ENCODE measurements at regions not wholly inside any gene's neighbourhood (a gene's known extent, or its start where the extent isn't known, plus 50 kb on each side); places are given as distances from the start of the nearest gene placed in this dataset.
"Not testable (repeated sequence)": the region's sequence is repeated elsewhere in the genome, so short reads cannot be mapped to it uniquely, and the experiment has no call there.

DNA sequence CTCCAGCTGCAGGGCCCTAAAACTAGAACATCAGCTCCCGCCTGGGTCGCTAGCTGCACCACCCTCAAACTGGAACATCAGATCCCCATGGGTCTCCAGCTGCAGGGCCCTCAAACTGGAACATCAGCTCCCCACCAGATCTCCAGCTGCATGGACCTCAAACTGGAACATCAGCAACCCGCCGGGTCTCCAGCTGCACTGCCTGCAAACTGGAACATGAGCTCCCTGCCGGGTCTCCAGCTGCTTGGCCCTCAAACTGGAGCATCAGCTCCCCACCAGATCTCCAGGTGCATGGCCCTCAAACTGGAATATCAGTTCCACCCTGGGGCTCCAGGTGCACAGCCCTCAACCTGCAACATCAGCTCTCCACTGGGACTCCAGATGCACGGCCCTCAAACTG is 82.7 kb downstream of the TFRC start:
- DNase-seq (ENCODE audit: missing footprints); intact Hi-C loops (cut with DNase I); ATAC-seq: not testable (repeated sequence)

DNA sequence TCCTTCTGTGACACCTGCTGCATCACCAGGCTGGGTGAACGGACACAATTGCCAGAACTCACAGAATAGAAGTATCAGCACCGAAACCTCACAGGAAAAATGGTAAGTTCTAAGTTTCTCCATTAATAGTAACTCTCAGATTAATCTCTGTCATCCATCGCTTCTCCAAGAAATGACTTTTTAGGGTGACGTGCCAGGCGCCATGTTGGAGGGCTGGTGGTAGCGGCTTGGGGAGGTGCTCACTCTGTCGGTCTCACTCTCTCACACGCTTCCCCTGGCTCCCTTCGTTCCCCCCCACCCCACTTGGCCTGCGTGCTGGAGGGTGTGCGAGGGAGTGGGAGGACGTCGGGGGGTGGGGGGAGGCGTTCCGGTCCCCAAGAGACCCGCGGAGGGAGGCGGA is 85.6 kb downstream of the TFRC start:
- ATAC-seq; DNase-seq (ENCODE audit: missing footprints); intact Hi-C loops (cut with DNase I): not testable (repeated sequence)

DNA sequence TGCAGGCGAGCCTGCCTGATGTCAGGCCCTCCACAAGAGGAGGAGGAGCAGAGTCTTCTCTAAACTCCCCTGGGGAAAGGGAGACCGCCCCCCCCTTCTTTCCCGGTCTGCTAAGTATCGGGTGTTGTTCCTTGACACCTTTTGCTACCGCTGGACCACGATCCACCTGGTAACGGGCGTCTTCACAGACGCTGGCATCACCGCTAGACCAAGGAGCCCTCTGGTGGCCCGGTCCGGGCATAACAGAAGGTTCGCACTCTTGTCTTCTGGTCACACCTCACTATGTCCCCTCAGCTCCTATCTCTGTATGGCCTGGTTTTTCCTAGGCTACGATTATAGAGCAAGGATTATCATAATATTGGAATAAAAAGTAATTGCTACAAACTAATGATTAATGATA is 86.0 kb upstream of the TNK2 start:
- DNase-seq (ENCODE audit: missing footprints) = peak; percentile 84
- ATAC-seq; intact Hi-C loops (cut with DNase I): not testable (repeated sequence)

DNA sequence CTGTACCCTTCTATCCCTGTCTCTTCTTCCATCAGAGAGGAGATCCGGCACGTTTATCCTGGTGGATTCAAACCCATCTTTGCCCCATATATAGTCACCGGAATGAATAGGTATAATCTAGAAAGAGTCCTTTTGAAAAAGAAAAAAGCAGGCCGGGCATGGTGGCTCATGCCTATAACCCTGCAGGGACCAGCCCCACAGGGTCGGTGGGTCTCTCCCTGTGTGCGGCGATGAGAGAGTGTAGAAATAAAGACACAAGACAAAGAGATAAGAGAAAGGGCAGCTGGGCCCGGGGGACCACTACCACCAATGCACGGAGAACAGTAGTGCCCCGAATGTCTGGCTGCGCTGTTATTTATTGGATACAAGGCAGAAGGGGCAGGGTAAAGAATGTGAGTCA is 85.3 kb upstream of the TNK2 start:
- intact Hi-C loops (cut with DNase I); ATAC-seq; DNase-seq (ENCODE audit: missing footprints): not testable (repeated sequence)

DNA sequence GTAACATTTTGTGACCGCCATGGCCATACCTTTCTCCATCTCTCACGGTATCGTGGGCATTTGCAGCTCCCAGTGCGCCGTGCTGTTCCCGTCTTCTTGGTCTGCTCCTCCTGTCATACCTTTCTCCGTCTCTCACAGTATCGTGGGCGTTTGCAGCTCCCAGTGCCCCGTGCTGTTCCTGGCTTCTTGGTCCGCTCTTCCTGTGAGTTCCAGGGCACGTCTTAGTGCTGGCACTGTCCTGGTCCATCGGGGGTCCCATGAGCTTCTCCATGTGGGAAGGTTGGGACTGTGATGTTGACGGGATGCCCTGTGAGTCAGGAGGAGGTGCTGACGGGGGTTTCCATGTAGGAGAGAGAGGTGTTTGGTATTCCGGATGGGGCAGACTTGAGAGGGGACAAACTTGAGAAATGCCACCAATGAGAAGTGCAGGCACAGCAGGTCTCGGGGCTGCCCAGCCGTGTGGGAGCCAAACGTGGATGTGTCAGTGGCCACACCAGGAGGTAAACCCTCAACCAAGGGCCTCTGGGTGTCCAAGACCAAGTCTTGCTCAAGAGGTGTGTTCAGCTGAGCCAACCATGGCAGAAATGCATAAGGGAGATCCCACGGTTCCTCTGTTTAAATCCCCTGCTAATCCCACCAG is 84.7 kb upstream of the TNK2 start:
- DNase-seq (ENCODE audit: missing footprints); ATAC-seq; intact Hi-C loops (cut with DNase I): not testable (repeated sequence)

DNA sequence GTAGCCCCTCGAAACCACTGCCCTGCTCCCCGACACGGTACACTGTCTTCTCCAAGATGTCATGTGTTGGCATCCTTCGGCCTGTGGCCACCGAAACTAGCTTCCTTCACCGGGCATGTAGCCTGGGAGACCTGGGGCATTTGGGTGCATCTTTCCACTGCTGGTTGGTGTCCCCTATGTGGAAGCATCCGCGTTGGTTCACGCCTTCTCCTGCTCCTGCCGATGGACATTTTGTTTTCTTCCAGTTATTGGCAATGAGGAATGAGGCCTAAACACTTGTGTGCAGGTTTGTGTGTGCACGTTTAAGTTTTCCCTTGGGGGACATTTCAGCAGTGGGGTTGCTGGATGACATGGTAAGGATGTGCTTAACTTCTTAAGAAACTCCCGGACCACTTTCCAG is 83.6 kb upstream of the TNK2 start:
- ATAC-seq; intact Hi-C loops (cut with DNase I); DNase-seq (ENCODE audit: missing footprints): not testable (repeated sequence)

DNA sequence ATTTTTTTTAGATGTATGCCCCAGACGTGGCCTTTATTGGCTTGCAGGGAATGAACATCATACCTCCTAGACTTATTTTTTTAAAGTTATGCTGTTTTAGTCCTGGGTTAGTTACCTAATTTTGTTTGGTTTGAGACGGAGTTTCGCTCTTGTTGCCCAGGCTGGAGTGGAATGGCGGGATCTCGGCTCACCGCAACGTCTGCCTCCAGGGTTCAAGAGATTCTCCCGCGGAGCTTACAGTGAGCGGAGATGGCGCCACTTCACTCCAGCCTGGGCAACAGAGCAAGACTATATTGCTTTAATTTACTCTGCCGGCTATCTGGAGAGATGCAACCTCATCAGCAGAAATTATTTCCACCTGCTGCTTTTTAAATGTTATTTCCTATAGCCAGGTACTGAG is 82.9 kb upstream of the TNK2 start:
- ATAC-seq; DNase-seq (ENCODE audit: missing footprints); intact Hi-C loops (cut with DNase I): not testable (repeated sequence)

DNA sequence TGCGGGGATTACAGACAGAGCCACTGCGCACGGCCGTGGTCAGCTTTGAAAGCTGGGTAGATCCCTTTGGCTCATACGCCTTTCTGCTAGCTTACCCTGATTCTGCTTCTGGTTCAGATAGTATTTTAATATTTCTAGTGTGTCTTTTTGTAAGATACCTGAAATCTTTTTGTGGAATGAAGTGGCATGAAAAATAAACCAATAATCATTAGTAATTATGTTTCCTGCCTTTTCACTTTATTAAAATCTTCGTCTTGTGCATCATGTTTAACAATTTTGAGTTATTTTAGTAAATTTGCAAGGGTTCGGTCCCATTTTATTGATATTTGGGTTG is 82.5 kb upstream of the TNK2 start:
- ATAC-seq; DNase-seq (ENCODE audit: missing footprints); intact Hi-C loops (cut with DNase I): not testable (repeated sequence)

DNA sequence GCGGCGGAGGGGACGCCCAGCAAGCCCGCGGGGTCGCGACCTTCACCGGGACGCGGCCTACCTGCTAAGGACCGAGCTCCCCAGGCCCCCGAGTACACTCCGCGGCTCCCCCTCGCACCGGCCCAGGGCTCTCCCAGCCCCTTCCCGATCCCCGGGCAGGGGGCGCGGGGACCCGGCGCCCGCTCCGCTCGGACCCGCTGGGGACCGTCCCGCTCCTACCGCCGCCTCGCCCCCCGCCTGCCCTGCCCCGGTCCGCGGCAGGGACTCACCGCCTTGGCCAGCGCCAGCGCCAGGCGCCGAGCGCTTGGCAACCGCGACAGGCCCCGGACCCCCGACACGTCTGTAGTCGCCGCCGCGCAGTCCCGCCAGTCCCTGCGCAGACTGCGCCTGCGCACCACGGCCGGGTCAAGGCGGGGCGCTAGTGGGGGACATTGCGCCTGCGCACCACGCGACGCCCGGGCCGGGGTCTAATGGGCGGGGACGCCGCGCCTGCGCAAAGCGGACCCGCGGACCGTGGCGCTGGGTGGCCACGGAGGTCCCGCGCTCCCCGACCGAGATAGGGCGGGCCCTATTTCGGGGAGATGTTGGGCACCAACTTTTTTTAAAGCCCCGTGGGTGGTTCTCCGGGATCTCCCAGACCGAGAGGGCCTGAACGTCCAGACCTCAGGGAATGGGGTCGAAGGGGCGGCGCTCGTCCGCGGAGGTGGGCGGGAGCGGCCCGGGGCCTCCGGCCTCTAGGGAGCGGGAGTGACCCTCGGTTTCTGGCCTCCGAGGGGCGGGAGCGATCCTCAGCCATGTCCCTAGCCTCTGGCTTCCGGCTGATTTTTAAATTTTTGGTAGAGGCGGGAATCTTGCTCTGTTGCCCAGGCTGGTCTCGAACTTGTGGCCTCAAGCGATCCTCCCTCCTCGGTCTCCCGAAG is 81.8 kb upstream of the TNK2 start:
- intact Hi-C loops (cut with DNase I) = not testable (repeated sequence)
- peak; percentile 98 for DNase-seq (ENCODE audit: missing footprints)
- peak; percentile 96 for ATAC-seq

DNA sequence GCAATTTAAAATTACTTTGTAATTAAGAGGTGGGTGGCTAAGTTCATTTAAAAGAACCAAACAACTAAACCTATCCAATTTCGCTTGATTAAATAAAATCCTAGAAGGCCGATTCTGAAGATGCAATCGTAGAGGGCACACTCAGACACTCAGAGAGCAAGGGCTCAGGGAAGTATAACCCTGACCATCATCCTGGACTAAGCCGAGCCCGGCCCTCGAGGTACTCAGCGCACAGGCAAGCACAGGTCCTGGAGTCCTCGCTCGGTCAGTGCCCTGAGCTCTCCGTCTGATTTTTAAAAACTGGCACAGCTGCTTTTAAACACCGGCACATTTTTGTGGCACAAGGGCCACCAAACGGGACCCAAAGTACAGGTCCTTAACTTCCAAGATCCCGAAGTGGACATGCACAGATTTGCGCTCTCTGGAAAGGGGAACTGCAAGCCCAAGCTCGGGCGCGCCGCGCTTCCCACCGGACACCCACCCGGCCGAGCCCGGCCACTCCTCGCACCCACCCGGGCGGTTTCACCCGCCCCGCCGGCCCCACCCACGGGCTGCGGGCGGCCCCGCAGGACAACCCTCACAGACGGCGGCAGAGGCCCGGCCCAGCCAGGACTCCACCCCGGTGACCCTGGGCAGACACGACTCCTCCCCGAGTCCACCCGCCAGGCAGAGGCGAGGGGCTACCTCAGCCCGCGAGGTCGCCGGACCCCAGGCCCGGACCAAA is 81.0 kb upstream of the TNK2 start:
- ATAC-seq = peak; percentile 79
- DNase-seq (ENCODE audit: missing footprints) = peak; percentile 83
- intact Hi-C loops (cut with DNase I) = not testable (repeated sequence)

DNA sequence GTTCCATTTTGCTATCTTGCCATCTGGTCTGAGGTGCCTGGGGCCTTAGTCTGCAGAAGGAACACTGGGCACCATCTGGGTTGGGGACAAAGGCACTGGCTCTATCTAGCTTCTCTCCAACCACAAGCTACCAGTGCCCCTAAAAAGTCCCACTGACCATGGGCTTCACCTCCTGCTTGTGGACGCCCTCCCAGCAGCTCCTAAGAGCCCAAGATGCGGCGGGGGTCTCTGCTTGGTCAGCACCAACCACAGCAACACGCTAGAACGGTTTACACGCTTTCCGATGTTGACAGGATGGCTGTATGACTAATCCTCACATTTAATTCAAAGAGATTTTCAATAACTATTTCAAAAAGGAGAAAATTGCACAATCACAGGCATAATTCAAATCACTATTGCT is 80.4 kb upstream of the TNK2 start:
- DNase-seq (ENCODE audit: missing footprints); ATAC-seq; intact Hi-C loops (cut with DNase I): not testable (repeated sequence)

DNA sequence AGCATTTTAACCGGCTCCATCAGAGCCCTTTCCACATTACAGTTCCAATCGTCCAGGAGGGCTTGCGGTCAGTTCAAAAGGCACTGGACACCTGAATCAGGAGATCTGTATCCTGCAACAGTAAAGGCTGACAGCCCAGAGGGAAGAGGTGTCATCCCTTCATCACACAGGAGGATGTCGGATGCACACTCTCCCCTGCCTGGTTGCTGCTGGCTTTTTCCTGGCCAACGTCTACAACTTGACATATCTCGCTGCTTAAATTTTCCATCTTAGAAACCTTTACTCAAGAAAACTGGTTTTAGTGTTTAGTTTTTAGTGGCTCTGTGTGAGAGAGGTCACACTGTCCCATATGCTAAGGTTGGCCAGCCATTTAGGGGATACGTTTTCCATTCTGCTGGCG is 78.7 kb upstream of the TNK2 start:
- ATAC-seq; intact Hi-C loops (cut with DNase I); DNase-seq (ENCODE audit: missing footprints): not testable (repeated sequence)

DNA sequence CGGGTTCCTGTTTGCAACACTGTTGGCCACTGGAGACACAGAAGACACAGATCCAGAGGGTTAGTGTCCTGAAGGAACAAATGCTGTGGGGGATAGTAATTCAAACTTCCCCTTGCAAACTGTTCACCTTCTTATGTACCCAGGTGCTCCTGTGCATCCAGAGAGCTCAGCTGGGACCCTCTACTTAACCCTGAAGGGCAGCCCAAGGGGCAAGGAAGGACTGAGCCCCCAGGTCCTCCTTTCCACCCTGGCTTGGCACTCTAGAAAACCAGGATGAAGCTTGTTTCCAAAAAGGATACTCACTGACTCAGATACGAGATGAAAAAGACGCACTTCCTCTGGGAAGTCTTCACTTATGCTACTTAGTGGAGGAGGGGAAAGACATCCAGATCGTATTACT is 78.2 kb upstream of the TNK2 start:
- DNase-seq (ENCODE audit: missing footprints); ATAC-seq; intact Hi-C loops (cut with DNase I): not testable (repeated sequence)

DNA sequence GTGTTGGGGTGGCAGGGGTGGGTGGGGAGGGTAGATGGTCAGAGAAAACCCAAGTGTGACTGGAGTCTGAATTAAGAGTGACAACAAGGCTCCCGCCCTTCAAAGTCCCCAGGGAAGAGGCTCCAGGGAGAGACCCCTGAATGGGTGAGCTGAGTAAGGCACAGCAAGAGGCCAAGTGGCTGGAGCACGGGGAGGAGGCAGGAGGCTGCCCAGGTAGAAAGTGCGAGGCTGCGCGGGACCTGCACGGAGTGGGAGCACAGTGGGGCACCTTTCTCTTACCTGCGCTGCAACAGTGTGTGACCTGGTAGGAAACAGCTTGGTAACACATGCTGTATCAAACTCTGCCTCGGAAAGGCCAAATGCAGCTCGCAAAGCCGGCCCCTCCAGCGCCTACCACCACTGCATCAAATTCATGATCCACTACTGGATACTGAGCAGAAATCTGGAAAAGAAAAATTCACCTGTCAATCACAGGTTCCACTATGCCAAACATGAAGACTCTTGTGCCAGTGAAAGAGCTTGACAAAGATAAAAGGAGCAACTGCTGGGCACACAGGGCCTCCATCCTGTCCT is 77.1 kb upstream of the TNK2 start:
- DNase-seq (ENCODE audit: missing footprints); ATAC-seq; intact Hi-C loops (cut with DNase I): not testable (repeated sequence)

DNA sequence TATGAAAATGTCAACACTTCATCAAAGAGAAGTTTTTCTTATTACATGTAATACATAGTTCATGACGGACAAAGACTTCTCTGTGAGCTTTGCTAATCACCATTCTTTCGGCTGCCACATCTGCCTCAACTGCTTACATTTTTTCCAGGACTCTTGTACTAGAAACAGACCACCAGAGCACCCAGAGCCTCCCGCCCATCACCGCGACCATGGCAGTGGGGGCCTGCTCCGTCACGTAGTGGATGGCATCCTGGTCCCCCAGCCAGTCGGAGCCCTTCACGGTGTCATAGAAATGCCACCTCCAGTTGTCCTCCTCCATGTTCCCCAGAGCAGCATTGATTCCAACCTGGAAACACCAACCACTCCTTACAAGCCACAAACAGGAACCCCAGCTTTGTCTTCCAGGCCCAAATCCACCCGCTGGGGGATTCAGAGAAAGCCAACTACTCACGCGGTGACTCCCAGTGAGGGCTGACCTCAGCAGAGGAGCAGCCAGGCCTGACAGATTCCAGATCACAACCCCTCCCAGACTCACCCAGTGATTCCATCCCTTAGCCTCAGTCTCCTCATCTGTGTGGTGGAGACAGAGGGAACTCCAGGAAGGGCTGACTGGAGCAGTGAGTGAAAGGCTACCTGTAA is 76.2 kb upstream of the TNK2 start:
- DNase-seq (ENCODE audit: missing footprints) = not testable (repeated sequence)

DNA sequence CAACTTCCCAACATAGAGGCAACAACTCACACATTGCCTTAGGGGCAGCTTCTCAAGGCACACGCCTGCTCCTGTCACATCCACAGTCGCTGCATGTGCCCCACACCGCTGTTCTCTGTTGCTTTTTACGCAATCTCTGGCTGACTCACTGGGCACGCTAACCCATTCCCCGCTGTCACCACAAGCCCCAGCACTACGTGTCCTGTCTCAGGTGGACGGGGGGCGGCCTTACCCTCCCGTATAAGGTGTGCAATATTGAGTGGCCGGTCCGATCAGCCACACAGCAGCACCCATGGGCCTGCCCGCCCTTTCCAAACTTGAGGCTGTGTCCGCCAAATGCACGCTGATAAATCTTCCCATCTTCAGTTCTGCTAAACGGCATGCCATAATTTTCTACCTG is 75.5 kb upstream of the TNK2 start:
- DNase-seq (ENCODE audit: missing footprints); intact Hi-C loops (cut with DNase I); ATAC-seq: not testable (repeated sequence)

More for the DNA sequence above, 76.2 kb upstream of the TNK2 start:
- ATAC-seq; intact Hi-C loops (cut with DNase I): not testable (repeated sequence)

DNA sequence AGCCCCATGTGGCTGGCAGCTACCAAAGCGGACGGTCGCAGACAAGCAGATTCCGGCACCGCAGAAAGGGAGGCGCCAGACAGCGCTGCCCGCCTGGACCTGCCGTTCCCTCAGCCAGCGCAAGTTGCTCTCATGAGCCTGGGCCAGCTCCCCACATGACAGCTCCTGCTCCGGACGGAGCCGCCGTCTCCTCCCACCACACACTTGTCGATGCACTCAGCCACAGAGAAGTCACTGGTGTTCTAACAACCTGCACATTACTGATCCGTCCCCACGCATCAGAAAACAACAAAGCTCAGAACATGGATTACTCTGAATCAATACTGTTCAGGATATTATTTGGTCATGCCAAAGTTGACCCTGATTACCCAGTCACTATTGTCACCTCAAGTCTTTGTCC is 74.4 kb upstream of the TNK2 start:
- intact Hi-C loops (cut with DNase I); ATAC-seq; DNase-seq (ENCODE audit: missing footprints): not testable (repeated sequence)

DNA sequence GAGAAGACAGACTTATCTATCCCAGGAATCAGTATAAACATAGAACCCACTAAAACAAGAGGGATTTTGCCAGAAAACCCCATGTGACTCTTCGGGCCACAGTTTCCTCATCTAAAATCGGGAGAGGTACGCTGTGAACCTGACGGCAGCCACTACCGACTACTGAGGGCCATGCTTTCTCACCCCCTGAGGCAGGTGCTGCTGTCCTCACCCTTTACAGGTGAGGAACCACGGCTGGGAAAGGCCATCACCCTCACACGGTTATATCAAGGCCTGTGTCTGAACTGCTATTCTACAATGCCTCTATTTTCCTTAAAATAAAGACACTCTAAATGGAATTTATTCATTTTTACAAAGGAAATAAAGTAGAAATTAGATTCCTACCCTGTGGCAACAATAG is 73.4 kb upstream of the TNK2 start:
- intact Hi-C loops (cut with DNase I); ATAC-seq; DNase-seq (ENCODE audit: missing footprints): not testable (repeated sequence)

Data from Right ventricle myocardium inferior (tissue), 1 donor.